ENCODE measurements at regions not wholly inside any gene's neighbourhood (a gene's known extent, or its start where the extent isn't known, plus 50 kb on each side); places are given as distances from the start of the nearest gene placed in this dataset.

- TF ChIP-seq GATA3 (IDR thresholded peaks at IDR 0.05; ENCODE audit: low read depth, low read length) (no peak), GATA2 (IDR thresholded peaks at IDR 0.05; ENCODE audit: low read depth, low read length) (no peak)
Measured at GRCh38 chr3:81932681-81933080, 171.2 kb upstream of the GBE1 start.
